HG03565 (cell line): ENCODE measurements at regions not wholly inside any gene's neighbourhood (a gene's known extent, or its start where the extent isn't known, plus 50 kb on each side); places are given as distances from the start of the nearest gene placed in this dataset.

Experiments used
- ATAC-seq: cut with Tn5 transposase; IDR thresholded peaks from one replicate; pipeline ENCODE4 v1.9.1; 2021; ENCODE audit warnings: mild to moderate bottlenecking, moderate library complexity; ENCODE audit not compliant: unreplicated experiment

DNA sequence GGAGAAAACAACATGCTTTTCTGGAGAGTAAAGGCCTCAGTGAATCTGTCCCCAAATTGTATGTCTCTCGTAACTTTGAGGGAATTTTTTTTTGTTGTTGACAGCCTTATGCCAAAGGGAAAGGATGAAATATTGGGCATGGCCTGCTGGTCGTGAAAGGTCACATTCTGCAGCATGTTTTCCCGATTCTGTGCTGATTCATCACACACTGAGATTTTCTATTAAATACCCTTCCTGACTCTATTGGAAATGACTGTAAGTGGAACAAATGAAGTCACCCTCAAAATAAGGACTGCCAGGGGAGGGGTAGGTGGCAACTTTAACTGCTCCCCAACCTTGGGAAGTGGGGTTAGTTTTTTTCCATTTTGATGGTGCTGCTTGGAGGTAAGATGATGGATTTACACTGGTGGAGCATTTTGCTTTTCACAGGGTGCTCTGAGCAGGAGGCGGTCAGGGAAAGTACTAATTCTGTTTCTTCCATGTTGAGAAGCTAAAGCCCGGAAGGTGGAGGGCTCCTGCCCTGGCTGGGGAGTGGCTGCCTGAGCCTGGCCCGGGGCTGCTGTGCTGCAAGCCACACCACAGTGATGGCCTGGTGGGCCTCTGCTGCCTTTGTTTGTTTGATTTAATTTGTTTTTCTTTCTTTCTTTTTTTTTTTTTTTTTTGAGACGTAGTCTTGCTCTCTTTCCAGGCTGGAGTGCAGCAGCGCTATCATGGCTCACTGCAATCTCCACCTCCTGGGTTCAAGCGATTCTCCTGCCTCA lies 116.8 kb upstream of the SPATA13 start:
- no peak for ATAC-seq

DNA sequence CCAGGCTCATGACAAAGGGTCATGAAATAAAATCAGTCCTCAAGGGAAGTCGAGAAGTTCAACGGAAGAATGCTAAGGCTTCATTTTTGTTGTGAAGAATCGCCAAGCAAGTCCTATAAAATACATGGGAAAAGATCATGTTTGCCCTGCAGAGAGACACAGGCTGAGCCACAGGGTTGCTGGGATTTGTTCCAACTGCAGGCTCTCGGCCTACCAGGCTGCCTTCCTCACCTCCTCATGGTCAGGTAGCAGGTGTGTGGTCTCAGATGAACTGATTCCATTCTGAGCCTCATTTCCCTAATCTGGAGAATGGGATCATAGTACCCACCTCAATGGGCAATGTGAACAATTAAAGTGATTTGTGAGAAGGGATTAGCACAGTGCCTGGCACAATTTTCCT lies 114.9 kb upstream of the SPATA13 start:
- ATAC-seq, result no peak

DNA sequence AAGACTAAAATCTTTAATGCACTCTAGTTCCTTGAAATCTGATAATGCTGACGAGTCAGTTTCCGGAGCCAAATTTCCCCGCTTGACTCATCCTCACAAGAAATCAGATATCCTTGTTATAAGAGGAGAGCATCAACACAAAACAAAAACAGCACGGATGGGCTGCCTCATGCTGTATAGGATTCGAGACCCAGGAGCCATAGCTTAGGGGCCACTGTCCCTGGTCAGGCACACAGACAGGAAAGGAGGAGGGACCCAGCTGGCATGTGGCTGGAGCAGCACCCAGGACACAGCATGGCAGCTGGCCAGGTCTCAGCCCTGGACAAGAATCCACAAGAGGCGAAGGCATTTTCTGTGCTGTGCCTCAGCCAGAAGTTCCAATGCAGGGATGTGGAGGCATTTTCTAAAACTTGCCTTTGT lies 110.2 kb upstream of the SPATA13 start:
- ATAC-seq, result no peak

DNA sequence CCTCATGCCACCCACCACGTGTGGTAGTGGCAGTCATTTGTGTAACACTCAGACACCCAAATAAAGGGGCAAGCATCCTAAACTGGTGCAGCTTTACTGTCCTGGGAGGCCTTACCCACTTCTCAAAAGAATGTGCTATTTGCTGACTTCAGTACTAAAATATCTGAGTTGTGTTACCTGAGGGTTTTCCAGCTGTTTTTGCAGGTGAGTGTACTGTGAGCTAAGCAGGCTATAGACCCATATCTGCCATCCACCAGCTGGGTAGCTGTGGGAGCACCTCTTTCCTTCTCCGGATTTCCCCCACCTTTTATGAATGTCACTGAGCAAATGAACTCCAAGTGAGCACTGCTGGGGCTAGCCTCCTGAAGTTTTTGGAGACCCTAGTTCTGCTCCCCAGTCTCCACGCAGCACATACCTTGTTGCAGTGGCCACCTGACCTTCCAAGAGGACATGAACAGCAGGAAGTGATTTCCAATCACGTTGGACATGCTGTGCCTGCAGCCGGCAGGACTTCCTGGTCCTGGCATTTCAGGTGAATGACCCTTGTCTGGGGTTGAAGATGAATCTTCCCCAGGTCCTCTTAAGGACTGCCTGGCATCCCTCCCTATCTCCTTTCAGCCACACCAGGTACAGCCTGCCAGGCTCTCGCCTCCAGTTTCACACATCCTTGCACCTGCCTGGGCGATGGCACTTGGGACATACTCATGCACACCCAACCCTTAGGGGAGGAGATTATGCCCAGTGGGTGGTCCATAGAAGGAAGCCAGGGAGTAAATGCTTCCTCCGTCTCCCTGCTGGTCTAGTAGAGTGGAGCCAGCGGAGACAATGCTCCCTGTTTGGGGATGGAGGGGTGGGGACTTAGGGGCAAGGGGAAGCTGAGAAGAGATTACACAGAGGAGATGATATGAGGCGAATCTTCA lies 109.5 kb upstream of the SPATA13 start:
- ATAC-seq, result no peak

DNA sequence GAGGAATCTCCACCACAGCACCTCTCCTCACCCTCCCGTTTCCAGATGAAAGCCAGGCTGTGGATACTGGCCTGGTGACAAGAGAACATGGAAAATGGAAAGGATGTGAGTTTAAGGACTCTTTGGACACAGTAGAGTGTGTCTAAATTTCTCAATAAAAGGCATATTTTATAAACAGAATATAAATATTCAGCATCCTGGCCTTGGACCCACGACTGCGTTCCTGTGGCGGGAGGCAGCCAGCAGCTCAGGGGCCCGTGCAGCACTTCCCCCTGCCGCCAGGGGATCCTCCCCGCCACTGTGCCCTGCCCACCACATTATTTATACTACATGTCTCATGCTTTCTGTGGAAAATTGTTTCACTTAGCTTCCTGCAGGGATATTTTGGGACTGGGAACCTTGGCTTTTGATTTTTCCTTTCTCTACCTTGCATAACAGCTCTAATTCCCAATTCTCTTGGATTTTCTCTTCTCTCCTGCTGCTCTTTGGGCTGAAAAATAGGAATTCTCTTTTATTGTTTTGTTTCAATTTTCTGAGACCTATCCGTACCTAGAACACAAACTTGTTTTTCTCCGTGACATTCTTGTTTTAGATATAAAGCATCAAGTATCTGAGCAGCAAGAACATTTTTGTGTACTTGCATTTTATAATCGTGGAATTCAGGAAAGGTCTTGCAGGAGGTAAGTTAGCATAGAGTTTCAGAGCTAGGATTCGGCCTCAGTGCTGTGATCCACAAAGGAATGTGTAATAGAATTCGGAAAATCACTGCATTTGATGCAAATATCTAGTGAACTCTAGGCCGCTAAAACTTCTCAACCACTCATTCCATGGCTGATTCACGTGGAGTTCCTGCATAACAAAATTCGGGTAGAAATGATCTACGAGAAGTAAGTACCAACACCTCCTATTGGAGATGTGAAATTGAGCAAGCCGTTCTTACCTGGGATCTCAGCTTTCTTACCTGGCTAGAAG lies 107.7 kb upstream of the SPATA13 start:
- no peak for ATAC-seq

DNA sequence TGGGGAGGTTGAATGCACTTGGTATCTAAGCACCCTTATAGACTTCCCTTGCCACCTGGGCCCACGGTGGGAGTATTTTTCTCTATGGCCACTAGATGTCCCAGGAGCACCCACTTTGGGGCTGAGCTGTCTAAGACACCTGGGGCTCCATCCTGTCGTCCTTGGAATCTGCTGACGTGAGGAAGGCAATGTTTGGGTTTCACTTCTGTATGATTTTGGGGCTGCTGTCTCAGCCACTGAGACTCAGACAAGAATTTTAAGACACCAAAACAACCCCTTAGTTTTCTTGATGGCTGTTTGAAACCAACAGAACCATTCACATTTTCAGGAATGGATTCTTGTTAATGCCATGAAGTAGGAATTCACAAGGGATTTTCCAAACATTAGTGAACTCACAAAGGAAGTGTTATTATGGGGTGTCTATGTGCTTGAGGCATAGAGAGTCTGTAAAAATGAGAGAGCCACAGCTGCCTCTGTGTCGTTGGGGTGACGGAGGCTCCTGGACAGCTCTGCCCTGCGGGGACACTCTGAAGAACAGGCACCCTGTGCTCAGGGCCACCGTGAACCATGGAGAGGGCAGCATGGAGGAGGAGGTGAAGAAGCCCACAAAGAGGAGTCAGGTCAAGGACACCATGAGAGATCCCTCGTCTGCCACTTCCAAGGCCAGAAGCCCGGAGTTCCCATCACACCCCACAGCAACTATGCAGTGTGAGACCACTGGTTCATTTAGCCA lies 106.8 kb upstream of the SPATA13 start:
- ATAC-seq, result no peak

DNA sequence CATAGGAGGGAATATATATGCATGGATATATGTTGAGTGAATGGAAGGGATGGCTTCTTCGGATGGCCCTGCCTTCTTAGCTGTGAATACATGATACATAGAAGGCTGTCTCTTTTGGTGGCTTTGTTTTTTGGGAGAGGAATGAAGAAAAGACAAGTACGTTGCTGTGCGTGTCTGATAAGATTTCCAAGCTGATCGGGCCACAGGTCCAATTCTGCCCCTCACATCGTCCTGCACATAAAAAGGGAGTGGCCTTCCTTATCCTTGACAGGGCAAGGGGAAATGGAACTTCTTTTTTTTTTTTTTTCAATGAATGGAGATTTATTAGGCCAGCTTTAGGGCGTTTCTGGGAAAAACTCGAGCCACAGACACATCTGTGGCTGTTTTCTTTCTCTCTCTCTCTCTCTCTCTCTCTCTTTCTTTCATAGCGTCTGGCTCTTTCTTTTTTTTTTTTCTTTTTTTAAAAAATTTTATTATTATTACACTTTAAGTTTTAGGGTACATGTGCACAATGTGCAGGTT lies 103.8 kb upstream of the SPATA13 start:
- no peak for ATAC-seq

DNA sequence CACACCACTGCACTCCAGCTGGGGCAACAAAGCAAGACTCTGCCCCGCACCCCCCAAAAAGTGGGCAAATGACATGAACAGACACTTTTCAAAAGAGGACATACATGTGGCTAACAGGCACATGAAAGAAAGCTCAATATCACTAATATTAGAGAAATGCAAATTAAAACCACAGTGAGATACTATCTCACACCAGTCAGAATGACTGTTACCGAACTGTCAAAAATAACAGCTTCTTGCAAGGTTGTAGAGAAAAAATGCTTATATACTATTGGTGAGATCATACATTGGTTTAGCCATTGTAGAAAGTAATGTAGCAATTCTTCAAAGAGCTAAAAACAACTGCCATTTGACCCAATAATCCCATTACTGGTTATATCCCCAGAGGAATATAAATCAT lies 99.5 kb upstream of the SPATA13 start:
- ATAC-seq, result peak; percentile 70

DNA sequence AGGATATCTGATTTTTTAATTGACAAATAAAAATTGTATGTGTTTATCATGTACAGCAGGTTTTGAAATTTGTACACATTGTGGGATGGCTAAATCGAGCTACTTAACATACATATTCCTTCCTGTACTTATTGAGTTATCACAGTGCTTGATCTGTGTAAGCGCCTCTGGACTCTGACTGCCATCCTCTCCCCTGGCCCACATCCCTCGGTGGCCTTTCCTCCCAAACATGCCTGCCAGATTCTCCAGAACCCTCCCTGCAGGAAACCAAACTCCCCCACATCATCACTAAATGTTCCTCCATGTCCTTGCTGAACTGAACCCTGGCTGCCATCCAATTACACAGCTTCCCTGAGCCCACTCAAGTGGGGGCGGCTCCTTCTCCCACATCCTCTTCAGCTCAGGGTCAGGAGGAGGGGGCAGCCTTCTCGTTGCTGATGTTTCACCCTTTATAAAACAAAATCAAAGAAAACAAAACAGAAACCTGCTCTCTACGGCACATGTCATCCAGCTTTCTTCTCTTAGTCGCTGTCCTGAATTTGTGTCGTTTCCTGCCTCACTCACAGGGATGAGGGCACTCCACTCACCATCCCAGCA lies 97.1 kb upstream of the SPATA13 start:
- ATAC-seq, result no peak

DNA sequence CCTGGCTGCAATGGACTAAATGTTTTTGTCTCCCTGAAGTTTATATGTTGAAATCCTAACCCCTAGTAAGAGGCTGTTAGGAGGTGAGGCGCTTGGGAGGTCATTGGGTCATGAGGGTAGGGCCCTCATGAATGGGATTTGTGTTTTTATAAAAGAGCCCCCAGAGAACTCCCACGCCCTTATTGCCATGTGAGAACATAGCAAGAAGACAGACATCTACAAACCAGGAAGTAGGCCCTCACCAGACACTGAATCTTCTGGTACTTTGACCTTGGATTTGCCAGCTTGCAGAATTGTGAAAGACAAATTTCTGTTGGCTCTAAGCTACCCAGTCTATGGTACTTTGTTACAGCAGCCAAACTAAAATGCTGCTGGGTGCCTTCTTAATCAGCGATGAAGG lies 96.1 kb upstream of the SPATA13 start:
- no peak for ATAC-seq

DNA sequence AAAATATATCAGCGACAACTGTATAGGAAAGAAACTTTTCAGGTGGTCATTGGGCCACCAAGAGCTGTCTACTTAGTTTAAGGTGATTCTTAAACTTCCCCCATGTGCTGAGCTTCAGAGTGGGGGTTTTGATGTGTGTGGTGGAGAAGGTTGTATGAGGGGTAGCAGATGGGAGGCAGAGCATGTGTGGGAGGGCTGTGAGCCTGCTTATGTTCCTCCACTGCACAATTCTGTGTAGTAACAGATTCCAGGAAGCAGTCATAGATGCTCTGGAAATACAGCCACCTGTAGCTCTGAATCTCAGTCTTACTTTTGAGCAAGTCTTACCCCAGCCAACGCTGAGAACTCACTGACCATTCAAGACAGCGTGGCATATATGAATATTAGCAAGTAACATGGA lies 95.3 kb upstream of the SPATA13 start:
- no peak for ATAC-seq

DNA sequence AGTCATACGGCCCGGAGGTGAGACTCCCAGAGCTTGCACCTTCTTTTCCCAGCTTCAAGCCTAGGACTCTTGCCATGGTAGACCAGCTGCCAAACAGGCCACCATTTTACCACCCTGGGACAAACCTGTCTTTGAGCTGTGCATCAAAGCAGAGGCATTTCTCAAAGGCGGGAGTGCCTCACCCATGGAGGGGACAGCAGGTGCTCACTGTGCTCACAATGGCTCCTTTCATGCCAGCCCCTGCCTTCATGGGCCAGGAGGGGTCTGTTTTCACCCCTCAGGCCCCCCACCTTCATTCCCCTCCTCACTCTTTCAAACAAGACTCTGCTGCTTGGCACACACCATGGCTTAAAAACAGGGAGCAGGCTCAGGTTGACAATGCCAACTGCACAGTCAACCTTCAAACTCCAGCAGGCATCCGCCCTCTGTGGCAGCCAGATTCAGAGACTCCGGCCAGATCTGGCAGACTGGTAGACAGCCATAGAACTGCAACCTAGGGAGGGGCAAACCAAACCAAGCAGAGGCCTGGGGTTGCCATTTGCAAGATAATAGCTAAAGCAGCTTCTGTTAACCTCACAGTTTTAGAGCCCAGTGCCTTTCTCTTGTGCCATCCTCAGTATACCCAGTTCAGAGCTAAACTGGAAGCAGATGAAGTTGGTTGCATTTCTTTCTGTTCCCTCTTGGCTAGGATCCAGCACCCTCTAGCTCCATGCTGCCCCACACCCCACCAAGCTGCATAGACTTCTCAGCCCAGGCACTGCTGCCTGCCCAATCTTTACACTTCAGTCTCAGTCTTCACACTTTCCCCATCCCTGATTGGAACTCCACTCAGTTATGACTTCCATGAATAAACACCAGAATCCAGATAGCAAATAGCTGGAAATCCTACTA lies 93.9 kb upstream of the SPATA13 start:
- ATAC-seq, result no peak

DNA sequence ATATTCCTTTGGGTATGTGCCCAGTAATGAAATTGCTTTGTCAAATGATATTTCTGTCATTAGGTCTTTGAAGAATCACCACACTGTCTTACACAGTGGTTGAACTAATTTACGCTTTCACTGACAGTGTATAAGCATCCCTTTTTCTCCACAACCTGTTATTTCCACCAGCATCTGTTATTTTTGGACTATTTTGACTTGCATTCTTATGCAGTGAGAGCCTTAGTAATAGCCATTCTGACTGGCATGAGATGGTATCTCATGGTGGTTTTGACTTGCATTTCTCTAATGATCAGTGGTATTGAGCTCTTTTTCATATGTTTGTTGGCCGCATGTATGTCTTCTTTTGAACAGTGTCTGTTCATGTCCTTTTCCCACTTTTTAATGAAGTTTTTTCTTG lies 92.0 kb upstream of the SPATA13 start:
- ATAC-seq, result no peak

DNA sequence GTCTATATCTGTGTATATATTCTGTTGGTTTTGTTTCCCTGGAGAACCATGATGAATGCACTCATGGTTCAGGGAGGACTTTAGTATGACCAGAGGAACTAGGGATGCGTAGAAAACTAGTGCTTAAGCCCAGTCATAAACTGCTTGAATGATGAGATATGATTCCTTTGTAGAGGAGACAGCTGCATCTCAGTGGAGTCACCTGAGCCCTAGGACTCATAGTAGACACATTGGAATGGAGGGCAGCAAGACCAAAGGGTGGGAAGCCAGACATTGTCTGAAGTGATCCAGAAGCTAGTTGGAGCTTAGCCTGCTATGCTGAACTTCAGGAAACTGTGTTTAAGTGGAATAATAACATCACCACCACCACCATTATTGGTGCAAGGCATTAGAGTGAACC lies 89.5 kb upstream of the SPATA13 start:
- ATAC-seq, result no peak

DNA sequence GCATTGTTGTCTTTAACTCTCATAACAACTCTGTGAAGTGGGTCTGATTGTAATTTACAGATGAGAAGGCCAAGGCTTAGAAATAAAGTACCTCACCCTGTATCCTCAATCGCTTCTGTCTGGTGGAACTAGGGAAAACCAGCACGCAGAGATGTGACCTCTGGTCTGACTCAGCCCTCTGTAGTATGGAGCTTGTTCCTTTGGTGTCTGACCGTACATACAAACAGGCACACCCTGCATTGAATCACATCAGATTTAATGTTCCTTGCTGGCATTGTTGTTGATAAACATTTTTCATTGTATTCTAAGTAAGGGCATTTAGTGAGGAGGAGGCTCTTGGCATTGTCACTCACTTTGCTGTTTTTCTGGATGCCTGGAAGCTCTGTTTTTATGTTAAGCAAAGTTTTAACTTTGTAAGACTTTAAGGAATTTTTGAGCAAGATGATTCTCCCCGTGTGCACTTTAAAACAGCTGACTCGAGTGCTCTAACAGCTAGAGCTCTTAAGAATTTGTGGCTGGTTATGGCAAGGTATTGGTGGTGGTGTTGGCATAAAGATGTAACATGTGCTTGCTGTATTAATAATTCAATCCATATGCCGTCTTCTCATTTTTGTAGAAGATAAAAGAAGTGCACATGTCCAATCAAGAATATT lies 89.0 kb upstream of the SPATA13 start:
- ATAC-seq, result no peak

DNA sequence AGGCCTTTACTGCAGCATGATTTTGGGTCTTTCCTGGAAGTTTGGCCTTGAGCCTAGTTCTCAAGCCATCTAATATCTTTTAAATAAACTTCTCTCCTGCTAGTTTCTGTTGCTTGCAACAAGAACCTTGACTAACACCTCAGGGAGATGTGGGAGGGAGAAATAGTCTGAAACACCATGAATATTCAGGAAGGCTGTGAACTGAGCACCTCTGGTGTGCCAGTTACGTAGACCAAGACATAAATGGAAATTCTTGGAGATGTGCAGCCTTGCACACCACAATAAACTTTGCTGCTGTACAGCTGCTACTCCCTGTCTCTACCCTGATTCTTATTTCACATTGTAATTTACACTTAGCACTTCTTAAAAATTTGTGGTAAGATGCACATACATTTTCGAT lies 86.9 kb upstream of the SPATA13 start:
- no peak for ATAC-seq

DNA sequence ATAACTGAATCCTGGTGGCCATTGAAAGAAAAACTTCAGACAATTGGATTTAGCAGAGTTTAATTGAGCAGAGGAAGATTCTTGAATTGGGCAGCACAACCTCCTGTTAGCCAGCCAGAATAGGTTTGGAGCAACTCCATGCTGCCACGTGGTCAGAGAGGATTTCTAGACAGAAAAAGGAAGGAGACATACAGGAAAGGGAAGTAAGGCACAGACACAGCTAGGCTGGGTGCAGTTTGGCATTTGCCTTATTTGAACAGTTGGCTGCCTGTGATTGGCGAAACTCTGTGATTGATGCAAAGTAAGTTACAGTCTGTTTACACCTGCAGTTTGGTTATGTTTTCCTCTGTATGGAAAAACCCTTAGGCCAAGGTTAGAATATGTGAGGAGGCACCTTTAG lies 85.8 kb upstream of the SPATA13 start:
- no peak for ATAC-seq
